GM12878 (cell line): ENCODE measurements at regions not wholly inside any gene's neighbourhood (a gene's known extent, or its start where the extent isn't known, plus 50 kb on each side); places are given as distances from the start of the nearest gene placed in this dataset.

Source experiments
- ATAC-seq: fragments of 200-7000 bp; cut with Tn5 transposase; 3 replicates; pipeline ENCODE4 v1.9.1; 2020; ENCODE audit warnings: mild to moderate bottlenecking, moderate library complexity
- BruUV-seq: library from RNA; stranded (reverse); fragments of 400-500 nt; replicated peaks from 2 replicates; lab custom pipeline; 2021; lab: Mats Ljungman, UMichigan
- CTCF ChIA-PET: fragments of 300-600 bp; sonication (Branson Sonifier 250); formaldehyde crosslinking; extraction: SDS; loops from one replicate; lab custom pipeline; 2021; ENCODE audit warnings: inconsistent platforms; lab: Yijun Ruan, JAX
- POLR2A ChIA-PET: fragments of 350-600 bp; formaldehyde crosslinking; extraction: SDS; loops from one replicate; lab custom pipeline; 2021; ENCODE audit warnings: inconsistent platforms; lab: Charles Lee
- RAD21 ChIA-PET: fragments of 300-600 bp; sonication (Branson Sonifier 250); formaldehyde crosslinking; loops from one replicate; lab custom pipeline; 2023; ENCODE audit warnings: antibody characterized with exemption; ENCODE audit not compliant: unreplicated experiment; lab: Charles Lee
- SMC1A ChIA-PET: fragments of 300-600 bp; sonication (Branson Sonifier 250); formaldehyde crosslinking; loops from one replicate; lab custom pipeline; 2023; ENCODE audit not compliant: unreplicated experiment, uncharacterized antibody; lab: Charles Lee
- DNase-seq: peaks from one replicate; pipeline ENCODE4 v3.0.0-alpha.2; 2011; ENCODE audit warnings: low read depth, low spot score
- FAIRE-seq: peaks from 3 replicates; lab custom pipeline; 2011; peaks lifted over from hg19 to GRCh38; lab: Jason Lieb, UNC
- H2AFZ ChIP-seq: 2 replicates; pipeline ENCODE4 v1.6.0; 2011; ENCODE audit warnings: low read depth, low read length, control low read depth; ENCODE audit not compliant: control insufficient read depth
- H3K27ac ChIP-seq: 2 replicates; pipeline ENCODE4 v1.5.1; 2011; ENCODE audit warnings: control low read depth; ENCODE audit not compliant: control insufficient read depth, insufficient read depth
- H3K27me3 ChIP-seq, 2 experiments: replicated peaks in 1 of 2; 2 replicates each; pipeline versions ENCODE4 v1.6.0 to v1.6.1; 2011; ENCODE audit warnings: low read length in 1 of 2; ENCODE audit not compliant: control insufficient read depth in 2 of 2, insufficient read depth in 2 of 2
- H3K36me3 ChIP-seq, 2 experiments: 2 replicates each; pipeline ENCODE4 v1.5.1; 2011; ENCODE audit warnings: low read length in 1 of 2; ENCODE audit not compliant: control insufficient read depth in 2 of 2, insufficient read depth in 2 of 2
- H3K4me1 ChIP-seq: 2 replicates; pipeline ENCODE4 v1.6.1; 2011; ENCODE audit warnings: mild to moderate bottlenecking, low read length, moderate library complexity, mixed read lengths; ENCODE audit not compliant: control insufficient read depth, insufficient read depth
- H3K4me2 ChIP-seq: 2 replicates; pipeline ENCODE4 v1.6.0; 2011; ENCODE audit warnings: control low read depth; ENCODE audit not compliant: control insufficient read depth, insufficient read depth
- H3K4me3 ChIP-seq: fragments of 200-600 bp; sonication (generic); 2 replicates; pipeline ENCODE4 v1.5.1; 2016
- H3K79me2 ChIP-seq: 2 replicates; pipeline ENCODE4 v1.6.0; 2011; ENCODE audit warnings: low read length; ENCODE audit not compliant: control insufficient read depth, insufficient read depth
- H3K9ac ChIP-seq: 2 replicates; pipeline ENCODE4 v1.8.0; 2011; ENCODE audit warnings: low read length, control low read depth, mixed read lengths; ENCODE audit not compliant: control insufficient read depth, insufficient read depth
- H3K9me3 ChIP-seq: replicated peaks from 3 replicates; pipeline ENCODE4 v1.5.1; 2011; ENCODE audit warnings: mild to moderate bottlenecking, low read length; ENCODE audit not compliant: control insufficient read depth, insufficient read depth
- H4K20me1 ChIP-seq: 2 replicates; pipeline ENCODE4 v1.6.0; 2011; ENCODE audit not compliant: control insufficient read depth, insufficient read depth
- CBX5 ChIP-seq: sonication (generic); IDR thresholded peaks from 2 replicates; pipeline ENCODE4 v1.6.1; 2016; ENCODE audit warnings: low read depth, moderate library complexity, mild to moderate bottlenecking, inconsistent platforms
- CTCF ChIP-seq, 3 experiments: IDR thresholded peaks in 2 of 3; conservative IDR thresholded peaks in 1 of 3; 2 replicates each; pipeline ENCODE4 v1.5.1; 2011; ENCODE audit warnings: low read depth in 3 of 3, low read length in 3 of 3, mild to moderate bottlenecking in 3 of 3, control low read depth in 2 of 3, moderate library complexity in 2 of 3, inconsistent platforms in 1 of 3, mixed read lengths in 1 of 3; ENCODE audit not compliant: control insufficient read depth in 2 of 3, insufficient read depth in 1 of 3; ENCODE audit errors: extremely low read depth in 1 of 3
- DPF2 ChIP-seq: fragments of 450-650 bp; IDR thresholded peaks from 2 replicates; pipeline ENCODE4 v1.6.1; 2017; ENCODE audit warnings: mild to moderate bottlenecking
- MEF2A ChIP-seq: IDR thresholded peaks from 2 replicates; pipeline ENCODE4 v1.6.1; 2011; ENCODE audit warnings: low read depth, mild to moderate bottlenecking, low read length, moderate library complexity; ENCODE audit not compliant: insufficient read depth
- NR2F1 ChIP-seq: fragments of 450-650 bp; conservative IDR thresholded peaks from 2 replicates; pipeline ENCODE4 v1.6.1; 2017; ENCODE audit warnings: mild to moderate bottlenecking
- RELB ChIP-seq: fragments of 450-650 bp; IDR thresholded peaks from 2 replicates; pipeline ENCODE4 v1.6.1; 2017; ENCODE audit warnings: low read depth, mild to moderate bottlenecking, moderate library complexity
- RFX5 ChIP-seq: IDR thresholded peaks from 2 replicates; pipeline ENCODE4 v1.6.1; 2011; ENCODE audit warnings: low read depth, low read length, improper control_type of control experiment
- SKIL ChIP-seq: fragments of 450-650 bp; IDR thresholded peaks from 2 replicates; pipeline ENCODE4 v1.6.1; 2017; ENCODE audit warnings: mild to moderate bottlenecking, low read depth, inconsistent platforms; ENCODE audit not compliant: poor library complexity, severe bottlenecking
- SMAD1 ChIP-seq: fragments of 450-650 bp; IDR thresholded peaks from 2 replicates; pipeline ENCODE4 v1.6.1; 2018; ENCODE audit warnings: mild to moderate bottlenecking, low read depth; ENCODE audit not compliant: partially characterized antibody
- ZZZ3 ChIP-seq: IDR thresholded peaks from 2 replicates; pipeline ENCODE4 v1.6.1; 2011; ENCODE audit warnings: low read depth; ENCODE audit not compliant: control insufficient read depth, insufficient read length
- WGBS: methylation state at CpG from one replicate; pipeline ENCODE4 v1.1.6; 2016; ENCODE audit warnings: low lambda C conversion rate; ENCODE audit not compliant: insufficient replicate concordance, insufficient coverage; ENCODE audit errors: missing lambda C conversion rate; 5-methylcytosine and 5-hydroxymethylcytosine counted together
- in situ Hi-C: fragments of 300-500 bp; cut with MboI; formaldehyde crosslinking; loops from 9 replicates; pipeline ENCODE4 v1.14.3; 2018; ENCODE audit warnings: mixed read lengths
- intact Hi-C: fragments of 100-400 bp; cut with micrococcal nuclease; formaldehyde crosslinking; loops from one replicate; pipeline ENCODE4 v1.14.2; 2022; ENCODE audit not compliant: unreplicated experiment

- FAIRE-seq (no peak), ATAC-seq (no peak), DNase-seq (no peak)
- Histone ChIP-seq H2AFZ (no peak overlapping the region), H3K4me2 (no peak overlapping the region), H3K9me3 (no peaks in the 10 kb centered on the region; the same call in 2 of the 3 replicates), H4K20me1 (no peaks in the 10 kb centered on the region), H3K4me3 (no peak overlapping the region), H3K9ac (no peak overlapping the region), H3K4me1 (no peaks in the 10 kb centered on the region), H3K79me2 (no peaks in the 10 kb centered on the region), H3K27me3 (no peaks in the 10 kb centered on the region), H3K36me3 (no peaks in the 10 kb centered on the region), H3K27ac (no peak overlapping the region)
- no TSS peak for BruUV-seq
- in situ Hi-C loops (no loop called here), intact Hi-C loops (no loop called here)
- ChIA-PET RAD21 (no interaction called here), CTCF (no interaction called here), POLR2A (no interaction called here), SMC1A (no interaction called here)
- WGBS, result 24% methylated on average over 5 of the region's 5 CpGs
- TF ChIP-seq DPF2 (no peak), ZZZ3 (no peak), CBX5 (no peak), RFX5 (no peak), NR2F1 (no peak), RELB (no peak)
- TF ChIP-seq, all 136 proteins: peak for 0
These were observed 93.1 kb upstream of the VSTM2B start for GRCh38 chr19:29432677-29433076.

- POLR2A ChIA-PET, result no interaction called here
- Histone ChIP-seq H3K4me1 (no peaks in the 10 kb centered on the region), H3K27me3 (no peaks in the 10 kb centered on the region), H3K4me3 (no peak overlapping the region), H3K27ac (no peak overlapping the region), H2AFZ (no peak overlapping the region), H4K20me1 (no peaks in the 10 kb centered on the region), H3K9me3 (no peaks in the 10 kb centered on the region; the same call in 2 of the 3 replicates), H3K79me2 (no peaks in the 10 kb centered on the region), H3K36me3 (no peaks in the 10 kb centered on the region), H3K4me2 (no peak overlapping the region), H3K9ac (no peak overlapping the region)
- no peak for ATAC-seq
- FAIRE-seq, result no peak
- no peak for DNase-seq
- CTCF ChIA-PET, result no interaction called here
- BruUV-seq, result no TSS peak
- RAD21 ChIA-PET, result no interaction called here
- in situ Hi-C loops, result no loop called here
- SMC1A ChIA-PET, result no interaction called here
- 56% methylated on average over 11 of the region's 11 CpGs for WGBS
- intact Hi-C loops, result no loop called here
- TF ChIP-seq RELB (no peak), SMAD1 (no peak), CTCF (IDR thresholded peaks at IDR 0.05 in 2 of 3, conservative IDR thresholded peaks at IDR 0.05 in 1 of 3; ENCODE audit: control insufficient read depth in 2 of 3, extremely low read depth in 1 of 3, insufficient read depth in 1 of 3, low read depth in 3 of 3, low read length in 3 of 3) (no peak), MEF2A (no peak), SKIL (no peak)
These were observed 89.1 kb upstream of the VSTM2B start for GRCh38 chr19:29436591-29437103.
